GM13976 (cell line): ENCODE measurements at regions not wholly inside any gene's neighbourhood (a gene's known extent, or its start where the extent isn't known, plus 50 kb on each side); places are given as distances from the start of the nearest gene placed in this dataset.
"Not testable (repeated sequence)": the region's sequence is repeated elsewhere in the genome, so short reads cannot be mapped to it uniquely, and the experiment has no call there.

Experiments used
- DNase-seq: peaks from one replicate; pipeline ENCODE4 v3.0.0; 2012; ENCODE audit warnings: low spot score
- CTCF ChIP-seq: IDR thresholded peaks from 2 replicates; pipeline ENCODE4 v1.5.1; 2012; ENCODE audit warnings: borderline replicate concordance, mild to moderate bottlenecking; ENCODE audit not compliant: insufficient read depth; ENCODE audit errors: extremely low read depth, missing control alignments, control extremely low read depth
- in situ Hi-C: fragments of 300-500 bp; cut with MboI; formaldehyde crosslinking; loops from one replicate; pipeline ENCODE4 v1.12.0; 2022; ENCODE audit warnings: low sequenced_read_pairs, mixed read lengths, inconsistent platforms; ENCODE audit not compliant: unreplicated experiment

GRCh38 chr18:8882632-8883408 lies 177.5 kb downstream of the MTCL1 start:
- DNase-seq, result no peak
- TF ChIP-seq CTCF, result no peak
- in situ Hi-C loops, result no loop called here

GRCh38 chr18:8883409-8883668 lies 178.0 kb downstream of the MTCL1 start:
- in situ Hi-C loops, result no loop called here
- DNase-seq, result no peak
- TF ChIP-seq CTCF, result no peak

DNA sequence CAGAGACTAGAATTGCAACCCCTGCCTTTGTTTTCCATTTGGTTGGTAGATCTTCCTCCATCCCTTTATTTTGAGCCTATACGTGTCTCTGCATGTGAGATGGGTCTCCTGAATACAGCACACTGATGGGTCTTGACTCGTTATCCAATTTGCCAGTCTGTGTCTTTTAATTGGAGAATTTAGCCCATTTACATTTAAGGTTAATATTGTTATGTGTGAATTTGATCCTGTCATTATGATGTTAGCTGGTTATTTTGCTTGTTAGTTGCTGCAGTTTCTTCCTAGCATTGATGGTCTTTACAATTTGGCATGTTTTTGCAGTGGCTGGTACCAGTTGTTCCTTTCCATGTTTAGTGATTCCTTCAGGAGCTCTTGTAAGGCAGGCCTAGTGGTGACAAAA lies 182.5 kb downstream of the MTCL1 start:
- in situ Hi-C loops, DNase-seq: not testable (repeated sequence)

DNA sequence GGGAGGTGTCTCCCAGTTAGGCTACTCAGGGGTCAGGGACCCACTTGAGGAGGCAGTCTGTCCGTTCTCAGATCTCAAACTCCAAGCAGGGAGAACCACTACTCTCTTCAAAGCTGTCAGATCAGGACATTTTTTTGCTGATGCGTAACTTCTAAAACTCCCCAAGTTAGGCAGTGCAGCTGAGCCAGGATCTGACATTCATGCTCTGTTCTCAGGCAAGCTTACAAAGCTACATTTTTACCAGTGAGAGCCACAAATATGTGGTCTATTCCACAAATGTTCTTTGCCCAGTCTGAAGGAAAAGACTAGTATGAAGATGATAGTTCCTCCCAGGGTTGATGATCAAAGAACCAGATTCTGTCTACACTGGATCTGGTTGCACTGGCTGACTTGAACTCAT lies 184.1 kb downstream of the MTCL1 start:
- in situ Hi-C loops, result no loop called here
- no peak for DNase-seq
- TF ChIP-seq CTCF, result no peak

DNA sequence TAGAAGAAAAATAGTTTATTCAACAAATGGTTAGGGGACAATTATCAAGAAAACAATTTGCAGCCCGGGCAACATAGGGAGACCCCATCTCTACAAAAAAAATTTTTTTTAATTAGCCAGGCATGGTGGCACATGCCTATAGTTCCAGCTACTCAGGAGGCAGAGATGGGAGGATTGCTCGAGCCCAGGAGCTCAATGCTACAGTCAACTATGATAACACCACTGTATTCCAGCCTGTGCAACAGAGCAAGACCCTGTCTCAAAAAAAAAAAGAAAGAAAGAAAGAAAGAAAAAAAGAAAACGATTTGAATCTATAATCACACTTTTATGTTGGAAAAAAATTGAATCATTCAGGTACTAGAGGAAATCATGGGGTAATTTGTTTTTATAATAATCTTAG lies 185.1 kb downstream of the MTCL1 start:
- in situ Hi-C loops, DNase-seq: not testable (repeated sequence)

GRCh38 chr18:8890957-8891464 lies 185.7 kb downstream of the MTCL1 start:
- in situ Hi-C loops, result no loop called here
- no peak for DNase-seq

DNA sequence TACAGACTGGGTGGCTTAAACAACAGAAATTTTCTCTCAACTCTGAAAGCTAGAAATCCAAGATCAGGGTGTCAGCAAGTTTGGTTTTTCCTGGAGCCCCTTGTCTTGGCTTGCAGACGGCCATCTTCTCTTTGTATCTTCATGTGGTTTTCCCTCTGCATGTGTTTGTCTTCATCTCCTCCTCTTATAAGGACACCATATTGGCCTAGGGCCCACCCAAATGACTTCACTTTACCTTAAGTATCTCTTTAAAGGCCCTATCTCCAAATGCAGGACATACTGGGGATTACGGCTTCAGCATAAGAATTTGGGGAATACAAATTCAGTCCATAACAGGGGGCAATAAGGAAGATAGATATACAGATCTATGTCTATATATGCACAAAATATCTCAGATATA lies 187.9 kb downstream of the MTCL1 start:
- TF ChIP-seq CTCF, result no peak
- DNase-seq, result no peak
- in situ Hi-C loops, result no loop called here

More at GRCh38 chr18:8890957-8891464, 185.7 kb downstream of the MTCL1 start:
- TF ChIP-seq CTCF, result no peak

DNA sequence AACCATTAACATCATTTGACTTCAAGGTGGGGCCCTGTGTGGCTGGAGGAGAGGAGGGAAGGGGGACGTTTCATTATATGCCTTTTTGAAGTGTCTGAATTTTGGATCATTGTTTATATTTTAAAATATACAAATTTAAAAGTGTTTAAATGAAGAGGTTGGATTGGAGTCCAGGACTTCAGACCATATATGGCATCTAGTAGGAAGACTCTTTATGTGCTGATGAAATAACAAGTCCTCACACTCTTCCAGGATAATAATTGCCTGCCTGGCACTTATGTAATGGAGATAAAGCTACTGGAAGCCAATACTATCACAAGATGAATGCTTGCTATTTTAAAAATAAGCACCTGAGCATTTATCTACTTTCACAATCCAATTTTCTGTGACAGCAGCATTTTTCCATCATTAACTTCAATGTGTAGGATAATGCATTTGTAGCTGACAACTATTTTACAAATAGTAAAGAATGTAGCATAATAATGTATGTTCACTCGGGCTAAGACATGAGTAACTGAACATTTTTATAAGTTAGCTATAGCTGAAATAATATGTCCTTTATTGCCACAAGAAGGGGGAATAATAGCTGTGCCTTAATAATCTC lies 188.4 kb downstream of the MTCL1 start:
- in situ Hi-C loops, result no loop called here
- DNase-seq, result no peak
- TF ChIP-seq CTCF, result no peak
